ENCODE measurements at regions not wholly inside any gene's neighbourhood (a gene's known extent, or its start where the extent isn't known, plus 50 kb on each side); places are given as distances from the start of the nearest gene placed in this dataset.

DNA sequence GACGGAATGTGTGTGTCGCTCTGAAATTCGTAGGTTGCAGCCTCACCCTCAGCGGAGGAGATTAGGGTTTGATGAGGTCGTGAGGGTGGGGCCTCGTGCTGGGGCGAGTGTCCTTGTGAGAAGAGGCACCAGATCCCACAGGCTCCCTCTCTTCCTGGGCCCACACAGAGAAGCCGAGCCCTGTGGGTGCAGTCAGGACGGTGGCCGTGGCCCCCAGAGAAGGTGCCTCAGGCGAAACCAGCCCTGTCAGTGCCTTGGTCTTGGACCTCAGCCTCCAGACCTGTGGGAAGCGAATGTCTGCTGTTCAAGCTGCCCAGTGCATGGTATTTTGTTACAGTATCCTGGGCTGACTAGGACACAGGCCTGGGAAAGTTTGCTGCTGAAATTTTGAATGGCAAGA is 108.0 kb upstream of the ALKAL2 start:
- TF ChIP-seq POLR2A (IDR thresholded peaks at IDR 0.05; ENCODE audit: low read depth, low read length) (no peak), POLR2AphosphoS5 (IDR thresholded peaks at IDR 0.05; ENCODE audit: low read depth, low read length) (no peak), TAF1 (IDR thresholded peaks at IDR 0.05; ENCODE audit: low read depth, low read length) (no peak), SPI1 (IDR thresholded peaks at IDR 0.05; ENCODE audit: low read depth, low read length) (no peak)

Measured in GM12891 (cell line).